Posterior vena cava (tissue), 2 donors: ENCODE measurements at regions not wholly inside any gene's neighbourhood (a gene's known extent, or its start where the extent isn't known, plus 50 kb on each side); places are given as distances from the start of the nearest gene placed in this dataset.
"Not testable (repeated sequence)": the region's sequence is repeated elsewhere in the genome, so short reads cannot be mapped to it uniquely, and the experiment has no call there.

ENCODE experiments used
- DNase-seq: peaks from one replicate; pipeline ENCODE4 v3.0.0-alpha.2; 2020; ENCODE audit warnings: low spot score
- intact Hi-C, 2 donors: fragments of 100-400 bp; cut with DNase I; formaldehyde crosslinking; loops; one replicate each; pipeline versions ENCODE4 v1.14.1 to v1.14.2; 2022 to 2023
- donor health status: DM: yes; HTN: yes; CAD: no.
- donor health status: DM: yes; HTN: yes; CAD: no.

- intact Hi-C loops = no loop called here
- no peak for DNase-seq
These were observed 120.6 kb downstream of the FASLG start for GRCh38 chr1:172779491-172779890.

GRCh38 chr1:172781513-172782140 lies 122.7 kb downstream of the FASLG start:
- no peak for DNase-seq
- intact Hi-C loops = no loop called here

- DNase-seq = no peak
- intact Hi-C loops = no loop called here
These were observed 130.9 kb downstream of the FASLG start for GRCh38 chr1:172789840-172790239.

GRCh38 chr1:172790245-172790644 lies 131.3 kb downstream of the FASLG start:
- no peak for DNase-seq
- intact Hi-C loops = no loop called here

GRCh38 chr1:172793823-172794222 lies 134.9 kb downstream of the FASLG start:
- intact Hi-C loops = no loop called here
- DNase-seq = no peak

- no peak for DNase-seq
- intact Hi-C loops = no loop called here
These were observed 136.8 kb downstream of the FASLG start for GRCh38 chr1:172795741-172796140.

GRCh38 chr1:172799804-172800203 lies 140.9 kb downstream of the FASLG start:
- intact Hi-C loops, DNase-seq: not testable (repeated sequence)

GRCh38 chr1:172801771-172802322 lies 142.9 kb downstream of the FASLG start:
- intact Hi-C loops = no loop called here
- DNase-seq = no peak

GRCh38 chr1:172809750-172810149 lies 150.8 kb downstream of the FASLG start:
- no peak for DNase-seq
- intact Hi-C loops = no loop called here

GRCh38 chr1:172810480-172811175 lies 151.7 kb downstream of the FASLG start:
- intact Hi-C loops = no loop called here
- no peak for DNase-seq

- intact Hi-C loops = no loop called here
- no peak for DNase-seq
These were observed 152.8 kb downstream of the FASLG start for GRCh38 chr1:172811694-172812093.

GRCh38 chr1:172812118-172812517 lies 153.2 kb downstream of the FASLG start:
- intact Hi-C loops = no loop called here
- no peak for DNase-seq

- intact Hi-C loops = no loop called here
- DNase-seq = no peak
These were observed 154.4 kb downstream of the FASLG start for GRCh38 chr1:172813330-172813729.

GRCh38 chr1:172814428-172814827 lies 155.5 kb downstream of the FASLG start:
- DNase-seq = no peak
- intact Hi-C loops = no loop called here

GRCh38 chr1:172815740-172816139 lies 156.8 kb downstream of the FASLG start:
- no peak for DNase-seq
- intact Hi-C loops = loop anchor here in 1 of 2 donors (5.0 kb wide), 1 partner anchor 392 kb away; the partner anchor contains the start of gene TNFSF4

- intact Hi-C loops = loop anchor here in 1 of 2 donors (5.0 kb wide), 1 partner anchor 388 kb away; the partner anchor contains the start of gene TNFSF4
These were observed 160.1 kb downstream of the FASLG start for GRCh38 chr1:172818841-172819527.

GRCh38 chr1:172820475-172821158 lies 161.7 kb downstream of the FASLG start:
- no peak for DNase-seq
- intact Hi-C loops = loop anchor here in 1 of 2 donors (5.0 kb wide), 1 partner anchor 377 kb away; no protein-coding TSS in a partner anchor

More at GRCh38 chr1:172818841-172819527, 160.1 kb downstream of the FASLG start:
- DNase-seq = no peak

- intact Hi-C loops = loop anchor here in 1 of 2 donors (5.0 kb wide), 1 partner anchor 376 kb away; no protein-coding TSS in a partner anchor
- DNase-seq = no peak
These were observed 162.8 kb downstream of the FASLG start for GRCh38 chr1:172821609-172822274.

- no peak for DNase-seq
- intact Hi-C loops = loop anchor here in 1 of 2 donors (5.0 kb wide), 1 partner anchor 374 kb away; no protein-coding TSS in a partner anchor
These were observed 164.0 kb downstream of the FASLG start for GRCh38 chr1:172822886-172823285.
